WTC11 (cell line): ENCODE measurements at regions not wholly inside any gene's neighbourhood (a gene's known extent, or its start where the extent isn't known, plus 50 kb on each side); places are given as distances from the start of the nearest gene placed in this dataset.

ENCODE experiments used
- ATAC-seq: fragments of 200-7000 bp; cut with Tn5 transposase; 2 replicates; pipeline ENCODE4 v1.10.0; 2021; ENCODE audit warnings: mild to moderate bottlenecking, moderate library complexity
- CTCF ChIA-PET: fragments of 300-600 bp; sonication (Branson Sonifier 250); formaldehyde crosslinking; loops from one replicate; lab custom pipeline; 2021; ENCODE audit warnings: antibody characterized with exemption; lab: Charles Lee
- POLR2A ChIA-PET: fragments of 350-600 bp; sonication (Branson Sonifier 250); formaldehyde crosslinking; loops from one replicate; lab custom pipeline; 2021; ENCODE audit warnings: antibody characterized with exemption; lab: Charles Lee
- DNase-seq: peaks from one replicate; pipeline ENCODE4 v3.0.0; 2021; ENCODE audit warnings: low spot score
- H3K27ac Mint-ChIP-seq: 2 replicates; pipeline ENCODE4 v1.8.0; 2021; ENCODE audit warnings: mixed read lengths
- H3K27me3 Mint-ChIP-seq: 2 replicates; pipeline ENCODE4 v1.8.0; 2021; ENCODE audit warnings: low read depth, mild to moderate bottlenecking, moderate library complexity, mixed read lengths
- H3K36me3 Mint-ChIP-seq: 2 replicates; pipeline ENCODE4 v1.8.0; 2021; ENCODE audit warnings: mixed read lengths
- H3K4me1 Mint-ChIP-seq: 2 replicates; pipeline ENCODE4 v1.8.0; 2022; ENCODE audit warnings: mixed read lengths
- H3K4me3 Mint-ChIP-seq: 2 replicates; pipeline ENCODE4 v1.8.0; 2021; ENCODE audit warnings: mild to moderate bottlenecking, moderate library complexity, mixed read lengths
- H3K9me3 Mint-ChIP-seq: 2 replicates; pipeline ENCODE4 v1.8.0; 2021; ENCODE audit warnings: mixed read lengths
- ATF1 ChIP-seq: sonication (generic); formaldehyde crosslinking; IDR thresholded peaks from 2 replicates; pipeline ENCODE4 v1.8.1; 2023; ENCODE audit warnings: mild to moderate bottlenecking, moderate library complexity, missing genetic modification reagents
- ATF3 ChIP-seq: sonication (generic); formaldehyde crosslinking; conservative IDR thresholded peaks from 2 replicates; pipeline ENCODE4 v1.8.1; 2022; ENCODE audit warnings: mild to moderate bottlenecking, missing genetic modification reagents
- ELF4 ChIP-seq: sonication (generic); formaldehyde crosslinking; IDR thresholded peaks from 2 replicates; pipeline ENCODE4 v1.8.1; 2022; ENCODE audit warnings: low read depth, mild to moderate bottlenecking, moderate library complexity, missing genetic modification reagents
- ETV6 ChIP-seq: sonication (generic); formaldehyde crosslinking; IDR thresholded peaks from 2 replicates; pipeline ENCODE4 v1.8.1; 2022; ENCODE audit warnings: mild to moderate bottlenecking, missing genetic modification reagents
- GTF2I ChIP-seq: fragments of 250-450 bp; sonication (Bioruptor Pico); conservative IDR thresholded peaks from 2 replicates; pipeline ENCODE4 v1.4.0; 2021; ENCODE audit warnings: mild to moderate bottlenecking
- HMGA2 ChIP-seq: fragments of 250-450 bp; sonication (Bioruptor Pico); IDR thresholded peaks from 2 replicates; pipeline ENCODE4 v1.4.0; 2021; ENCODE audit warnings: mild to moderate bottlenecking, moderate library complexity
- IRF2 ChIP-seq: sonication (generic); formaldehyde crosslinking; IDR thresholded peaks from 2 replicates; pipeline ENCODE4 v1.8.0; 2022; ENCODE audit warnings: low read depth, missing genetic modification reagents, borderline replicate concordance
- JUN ChIP-seq: sonication (generic); formaldehyde crosslinking; IDR thresholded peaks from 2 replicates; pipeline ENCODE4 v1.8.0; 2023; ENCODE audit warnings: mild to moderate bottlenecking, missing genetic modification reagents
- KAT7 ChIP-seq: sonication (generic); formaldehyde crosslinking; IDR thresholded peaks from 2 replicates; pipeline ENCODE4 v1.8.1; 2023; ENCODE audit warnings: missing genetic modification reagents, mild to moderate bottlenecking, borderline replicate concordance
- NFATC4 ChIP-seq: fragments of 250-450 bp; sonication (Bioruptor Pico); IDR thresholded peaks from 2 replicates; pipeline ENCODE4 v1.9.0; 2021; ENCODE audit warnings: mild to moderate bottlenecking
- NFE2L1 ChIP-seq: sonication (generic); formaldehyde crosslinking; IDR thresholded peaks from 2 replicates; pipeline ENCODE4 v1.8.1; 2023; ENCODE audit warnings: missing genetic modification reagents
- SMAD3 ChIP-seq: sonication (generic); formaldehyde crosslinking; IDR thresholded peaks from 2 replicates; pipeline ENCODE4 v1.8.0; 2022; ENCODE audit warnings: missing genetic modification reagents, mild to moderate bottlenecking, borderline replicate concordance
- ZNF416 ChIP-seq: fragments of 250-450 bp; sonication (Bioruptor Pico); IDR thresholded peaks from 2 replicates; pipeline ENCODE4 v1.9.0; 2021; ENCODE audit warnings: mild to moderate bottlenecking, inconsistent platforms
- ZNF532 ChIP-seq: fragments of 250-450 bp; sonication (Bioruptor Pico); IDR thresholded peaks from 2 replicates; pipeline ENCODE4 v1.9.0; 2021; ENCODE audit warnings: mild to moderate bottlenecking, borderline replicate concordance
- ZNF671 ChIP-seq: fragments of 250-450 bp; sonication (Bioruptor Pico); IDR thresholded peaks from 2 replicates; pipeline ENCODE4 v1.8.0; 2021; ENCODE audit warnings: mild to moderate bottlenecking
- TF ChIP-seq, protein P1 (sequence below): sonication (generic); formaldehyde crosslinking; IDR thresholded peaks from 2 replicates; pipeline ENCODE4 v1.8.1; 2023; ENCODE audit warnings: mild to moderate bottlenecking, missing genetic modification reagents, moderate library complexity
- TF ChIP-seq, protein P2 (sequence below): sonication (generic); formaldehyde crosslinking; conservative IDR thresholded peaks from 2 replicates; pipeline ENCODE4 v1.8.1; 2023; ENCODE audit warnings: mild to moderate bottlenecking, low read depth, missing genetic modification reagents, moderate library complexity
- TF ChIP-seq, protein P3 (sequence below): sonication (generic); formaldehyde crosslinking; IDR thresholded peaks from 2 replicates; pipeline ENCODE4 v1.8.0; 2022; ENCODE audit warnings: missing genetic modification reagents

GRCh38 chr4:58739275-58739674, 1629.1 kb upstream of the IGFBP7 start:
- Mint-ChIP-seq H3K4me3 (no peak overlapping the region), H3K4me1 (peaks cover 11% of the 10 kb centered on the region), H3K27me3 (no peaks in the 10 kb centered on the region), H3K36me3 (peaks cover 18% of the 10 kb centered on the region), H3K9me3 (peaks cover 18% of the 10 kb centered on the region), H3K27ac (no peak overlapping the region)
- ChIA-PET POLR2A (no interaction called here), CTCF (no interaction called here)
- no peak for ATAC-seq
- DNase-seq, result no peak
- TF ChIP-seq ZNF532 (CRISPR knock-in tag), result no peak
- no peak for TF ChIP-seq ELF4
- TF ChIP-seq ZNF671, result no peak
- no peak for TF ChIP-seq SMAD3 (CRISPR knock-in tag)
- TF ChIP-seq IRF2 (CRISPR knock-in tag), result no peak
- TF ChIP-seq, protein P1, sequence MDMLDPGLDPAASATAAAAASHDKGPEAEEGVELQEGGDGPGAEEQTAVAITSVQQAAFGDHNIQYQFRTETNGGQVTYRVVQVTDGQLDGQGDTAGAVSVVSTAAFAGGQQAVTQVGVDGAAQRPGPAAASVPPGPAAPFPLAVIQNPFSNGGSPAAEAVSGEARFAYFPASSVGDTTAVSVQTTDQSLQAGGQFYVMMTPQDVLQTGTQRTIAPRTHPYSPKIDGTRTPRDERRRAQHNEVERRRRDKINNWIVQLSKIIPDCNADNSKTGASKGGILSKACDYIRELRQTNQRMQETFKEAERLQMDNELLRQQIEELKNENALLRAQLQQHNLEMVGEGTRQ (CRISPR knock-in tag), result no peak
- TF ChIP-seq GTF2I (CRISPR knock-in tag), result no peak
- no peak for TF ChIP-seq JUN (CRISPR knock-in tag)
- no peak for TF ChIP-seq ATF1
- no peak for TF ChIP-seq NFE2L1
- TF ChIP-seq, protein P2, sequence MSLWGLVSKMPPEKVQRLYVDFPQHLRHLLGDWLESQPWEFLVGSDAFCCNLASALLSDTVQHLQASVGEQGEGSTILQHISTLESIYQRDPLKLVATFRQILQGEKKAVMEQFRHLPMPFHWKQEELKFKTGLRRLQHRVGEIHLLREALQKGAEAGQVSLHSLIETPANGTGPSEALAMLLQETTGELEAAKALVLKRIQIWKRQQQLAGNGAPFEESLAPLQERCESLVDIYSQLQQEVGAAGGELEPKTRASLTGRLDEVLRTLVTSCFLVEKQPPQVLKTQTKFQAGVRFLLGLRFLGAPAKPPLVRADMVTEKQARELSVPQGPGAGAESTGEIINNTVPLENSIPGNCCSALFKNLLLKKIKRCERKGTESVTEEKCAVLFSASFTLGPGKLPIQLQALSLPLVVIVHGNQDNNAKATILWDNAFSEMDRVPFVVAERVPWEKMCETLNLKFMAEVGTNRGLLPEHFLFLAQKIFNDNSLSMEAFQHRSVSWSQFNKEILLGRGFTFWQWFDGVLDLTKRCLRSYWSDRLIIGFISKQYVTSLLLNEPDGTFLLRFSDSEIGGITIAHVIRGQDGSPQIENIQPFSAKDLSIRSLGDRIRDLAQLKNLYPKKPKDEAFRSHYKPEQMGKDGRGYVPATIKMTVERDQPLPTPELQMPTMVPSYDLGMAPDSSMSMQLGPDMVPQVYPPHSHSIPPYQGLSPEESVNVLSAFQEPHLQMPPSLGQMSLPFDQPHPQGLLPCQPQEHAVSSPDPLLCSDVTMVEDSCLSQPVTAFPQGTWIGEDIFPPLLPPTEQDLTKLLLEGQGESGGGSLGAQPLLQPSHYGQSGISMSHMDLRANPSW (CRISPR knock-in tag), result no peak
- TF ChIP-seq ZNF416 (CRISPR knock-in tag), result no peak
- TF ChIP-seq KAT7 (CRISPR knock-in tag), result no peak
- TF ChIP-seq ETV6, result no peak
- no peak for TF ChIP-seq HMGA2 (CRISPR knock-in tag)
- TF ChIP-seq ATF3 (CRISPR knock-in tag), result no peak
- TF ChIP-seq, protein P3, sequence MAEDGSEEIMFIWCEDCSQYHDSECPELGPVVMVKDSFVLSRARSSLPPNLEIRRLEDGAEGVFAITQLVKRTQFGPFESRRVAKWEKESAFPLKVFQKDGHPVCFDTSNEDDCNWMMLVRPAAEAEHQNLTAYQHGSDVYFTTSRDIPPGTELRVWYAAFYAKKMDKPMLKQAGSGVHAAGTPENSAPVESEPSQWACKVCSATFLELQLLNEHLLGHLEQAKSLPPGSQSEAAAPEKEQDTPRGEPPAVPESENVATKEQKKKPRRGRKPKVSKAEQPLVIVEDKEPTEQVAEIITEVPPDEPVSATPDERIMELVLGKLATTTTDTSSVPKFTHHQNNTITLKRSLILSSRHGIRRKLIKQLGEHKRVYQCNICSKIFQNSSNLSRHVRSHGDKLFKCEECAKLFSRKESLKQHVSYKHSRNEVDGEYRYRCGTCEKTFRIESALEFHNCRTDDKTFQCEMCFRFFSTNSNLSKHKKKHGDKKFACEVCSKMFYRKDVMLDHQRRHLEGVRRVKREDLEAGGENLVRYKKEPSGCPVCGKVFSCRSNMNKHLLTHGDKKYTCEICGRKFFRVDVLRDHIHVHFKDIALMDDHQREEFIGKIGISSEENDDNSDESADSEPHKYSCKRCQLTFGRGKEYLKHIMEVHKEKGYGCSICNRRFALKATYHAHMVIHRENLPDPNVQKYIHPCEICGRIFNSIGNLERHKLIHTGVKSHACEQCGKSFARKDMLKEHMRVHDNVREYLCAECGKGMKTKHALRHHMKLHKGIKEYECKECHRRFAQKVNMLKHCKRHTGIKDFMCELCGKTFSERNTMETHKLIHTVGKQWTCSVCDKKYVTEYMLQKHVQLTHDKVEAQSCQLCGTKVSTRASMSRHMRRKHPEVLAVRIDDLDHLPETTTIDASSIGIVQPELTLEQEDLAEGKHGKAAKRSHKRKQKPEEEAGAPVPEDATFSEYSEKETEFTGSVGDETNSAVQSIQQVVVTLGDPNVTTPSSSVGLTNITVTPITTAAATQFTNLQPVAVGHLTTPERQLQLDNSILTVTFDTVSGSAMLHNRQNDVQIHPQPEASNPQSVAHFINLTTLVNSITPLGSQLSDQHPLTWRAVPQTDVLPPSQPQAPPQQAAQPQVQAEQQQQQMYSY, result no peak
- TF ChIP-seq NFATC4, result no peak
- TF ChIP-seq, all 79 proteins: peak for 0
